ENCODE measurements at regions not wholly inside any gene's neighbourhood (a gene's known extent, or its start where the extent isn't known, plus 50 kb on each side); places are given as distances from the start of the nearest gene placed in this dataset.
"Not testable (repeated sequence)": the region's sequence is repeated elsewhere in the genome, so short reads cannot be mapped to it uniquely, and the experiment has no call there.

DNA sequence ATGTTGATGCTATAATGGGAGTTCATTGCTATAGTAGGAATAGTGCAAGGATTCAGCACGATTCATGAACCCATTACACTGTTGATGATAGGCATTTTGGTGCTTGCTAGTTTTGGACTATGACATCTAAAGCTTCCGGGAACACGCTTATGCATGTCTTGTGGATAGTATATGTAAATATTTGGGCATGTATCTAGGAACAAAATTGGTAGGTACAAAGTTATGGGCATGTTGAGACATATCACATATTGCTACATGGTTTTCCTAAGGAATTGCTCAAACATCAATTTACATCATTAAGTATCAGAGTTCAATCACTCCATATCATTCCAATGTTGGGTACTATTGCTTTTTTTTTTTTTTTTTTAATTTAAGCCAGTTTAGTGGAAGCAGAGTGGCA lies 1103.2 kb downstream of the TBC1D22A start:
- Histone ChIP-seq H3K4me3 (ENCODE audit: insufficient read depth, low read length, poor library complexity, severe bottlenecking) (no peak overlapping the region), H3K9me2 (replicated peaks; ENCODE audit: insufficient read depth, low read length) (no peaks in the 10 kb centered on the region), H3K9me3 (ENCODE audit: insufficient read depth, low read length) (peaks cover 7% of the 10 kb centered on the region; the same call in 1 of the 2 replicates), H3K79me2 (ENCODE audit: insufficient read depth, low read length) (no peaks in the 10 kb centered on the region), H2AFZ (ENCODE audit: low read depth, low read length, severe bottlenecking) (no peak overlapping the region), H3K27ac (ENCODE audit: low read depth, low read length) (no peak overlapping the region), H3K9ac (ENCODE audit: low read length) (no peak overlapping the region), H3K36me3 (ENCODE audit: low read length) (peaks cover 8% of the 10 kb centered on the region; the same call in 1 of the 2 replicates), H3K27me3 (ENCODE audit: low read length) (no peaks in the 10 kb centered on the region), H3F3A (ENCODE audit: insufficient read depth) (no peaks in the 10 kb centered on the region), H3K4me2 (ENCODE audit: low read depth, low read length, poor library complexity, severe bottlenecking) (no peak overlapping the region), H4K20me1 (ENCODE audit: low read depth, low read length) (no peaks in the 10 kb centered on the region)
- TF ChIP-seq, protein P1, sequence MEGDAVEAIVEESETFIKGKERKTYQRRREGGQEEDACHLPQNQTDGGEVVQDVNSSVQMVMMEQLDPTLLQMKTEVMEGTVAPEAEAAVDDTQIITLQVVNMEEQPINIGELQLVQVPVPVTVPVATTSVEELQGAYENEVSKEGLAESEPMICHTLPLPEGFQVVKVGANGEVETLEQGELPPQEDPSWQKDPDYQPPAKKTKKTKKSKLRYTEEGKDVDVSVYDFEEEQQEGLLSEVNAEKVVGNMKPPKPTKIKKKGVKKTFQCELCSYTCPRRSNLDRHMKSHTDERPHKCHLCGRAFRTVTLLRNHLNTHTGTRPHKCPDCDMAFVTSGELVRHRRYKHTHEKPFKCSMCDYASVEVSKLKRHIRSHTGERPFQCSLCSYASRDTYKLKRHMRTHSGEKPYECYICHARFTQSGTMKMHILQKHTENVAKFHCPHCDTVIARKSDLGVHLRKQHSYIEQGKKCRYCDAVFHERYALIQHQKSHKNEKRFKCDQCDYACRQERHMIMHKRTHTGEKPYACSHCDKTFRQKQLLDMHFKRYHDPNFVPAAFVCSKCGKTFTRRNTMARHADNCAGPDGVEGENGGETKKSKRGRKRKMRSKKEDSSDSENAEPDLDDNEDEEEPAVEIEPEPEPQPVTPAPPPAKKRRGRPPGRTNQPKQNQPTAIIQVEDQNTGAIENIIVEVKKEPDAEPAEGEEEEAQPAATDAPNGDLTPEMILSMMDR (IDR thresholded peaks at IDR 0.05; ENCODE audit: insufficient read depth, low read length, poor library complexity, severe bottlenecking), result no peak
- TF ChIP-seq EZH2phosphoT487 (conservative IDR thresholded peaks at IDR 0.05; ENCODE audit: low read length), result no peak

DNA sequence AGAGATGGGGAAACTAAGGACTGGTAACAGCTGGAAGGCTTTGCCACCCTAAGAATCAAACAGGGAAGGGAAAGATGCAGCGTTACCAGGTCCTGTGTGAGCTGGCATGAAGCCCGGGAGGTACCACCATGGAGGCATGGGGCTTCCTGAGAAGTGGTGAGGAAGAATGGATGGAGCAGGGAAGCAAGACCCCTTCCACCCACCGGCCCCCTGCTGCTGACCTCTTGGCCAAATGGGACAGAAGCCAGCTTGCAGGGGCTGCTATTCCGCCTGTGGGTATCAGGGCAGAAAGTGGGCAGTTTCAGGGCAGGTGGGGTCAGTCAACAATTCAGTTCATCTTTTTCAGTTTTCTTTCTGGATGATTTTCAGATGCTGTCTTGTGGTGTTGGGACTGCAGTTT lies 1099.9 kb downstream of the TBC1D22A start:
- Histone ChIP-seq H3K4me3 (ENCODE audit: insufficient read depth, low read length, poor library complexity, severe bottlenecking) (no peak overlapping the region), H4K20me1 (ENCODE audit: low read depth, low read length) (no peaks in the 10 kb centered on the region), H3K27me3 (ENCODE audit: low read length) (no peaks in the 10 kb centered on the region), H3K79me2 (ENCODE audit: insufficient read depth, low read length) (no peaks in the 10 kb centered on the region), H3K27ac (ENCODE audit: low read depth, low read length) (no peak overlapping the region), H3K4me2 (ENCODE audit: low read depth, low read length, poor library complexity, severe bottlenecking) (no peak overlapping the region), H2AFZ (ENCODE audit: low read depth, low read length, severe bottlenecking) (no peak overlapping the region), H3F3A (ENCODE audit: insufficient read depth) (no peaks in the 10 kb centered on the region), H3K36me3 (ENCODE audit: low read length) (no peaks in the 10 kb centered on the region), H3K9ac (ENCODE audit: low read length) (no peak overlapping the region), H3K9me2 (replicated peaks; ENCODE audit: insufficient read depth, low read length) (no peaks in the 10 kb centered on the region), H3K9me3 (ENCODE audit: insufficient read depth, low read length) (no peaks in the 10 kb centered on the region)
- TF ChIP-seq, protein P1 (IDR thresholded peaks at IDR 0.05; ENCODE audit: insufficient read depth, low read length, poor library complexity, severe bottlenecking), result no peak
- no peak for TF ChIP-seq EZH2phosphoT487 (conservative IDR thresholded peaks at IDR 0.05; ENCODE audit: low read length)

DNA sequence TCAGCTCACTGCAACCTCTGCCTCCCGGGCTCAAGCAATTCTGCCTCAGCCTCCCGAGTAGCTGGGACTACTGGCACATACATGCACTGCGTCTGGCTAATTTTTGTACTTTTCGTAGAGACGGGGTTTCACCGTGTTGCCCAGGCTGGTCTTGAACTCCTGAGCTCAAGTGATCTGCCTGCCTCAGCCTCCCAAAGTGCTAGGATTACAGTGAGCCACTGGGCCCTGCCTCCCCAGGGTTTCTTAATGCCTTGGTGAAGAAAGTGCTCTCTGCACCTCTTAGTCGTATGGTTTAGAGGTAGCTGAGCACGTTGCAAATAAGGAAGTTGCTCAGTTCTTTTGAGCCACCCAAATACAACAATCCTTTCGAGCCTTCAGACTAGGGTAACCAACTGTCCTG lies 1098.5 kb downstream of the TBC1D22A start:
- H2AFZ ChIP-seq (ENCODE audit: low read depth, low read length, severe bottlenecking); H3K4me3 ChIP-seq (ENCODE audit: insufficient read depth, low read length, poor library complexity, severe bottlenecking); H3K36me3 ChIP-seq (ENCODE audit: low read length); H3K79me2 ChIP-seq (ENCODE audit: insufficient read depth, low read length); H3K9me3 ChIP-seq (ENCODE audit: insufficient read depth, low read length); H3K4me2 ChIP-seq (ENCODE audit: low read depth, low read length, poor library complexity, severe bottlenecking); H3K27ac ChIP-seq (ENCODE audit: low read depth, low read length); H3F3A ChIP-seq (ENCODE audit: insufficient read depth); H3K9ac ChIP-seq (ENCODE audit: low read length); H4K20me1 ChIP-seq (ENCODE audit: low read depth, low read length); H3K9me2 ChIP-seq (replicated peaks; ENCODE audit: insufficient read depth, low read length); H3K27me3 ChIP-seq (ENCODE audit: low read length): not testable (repeated sequence)

DNA sequence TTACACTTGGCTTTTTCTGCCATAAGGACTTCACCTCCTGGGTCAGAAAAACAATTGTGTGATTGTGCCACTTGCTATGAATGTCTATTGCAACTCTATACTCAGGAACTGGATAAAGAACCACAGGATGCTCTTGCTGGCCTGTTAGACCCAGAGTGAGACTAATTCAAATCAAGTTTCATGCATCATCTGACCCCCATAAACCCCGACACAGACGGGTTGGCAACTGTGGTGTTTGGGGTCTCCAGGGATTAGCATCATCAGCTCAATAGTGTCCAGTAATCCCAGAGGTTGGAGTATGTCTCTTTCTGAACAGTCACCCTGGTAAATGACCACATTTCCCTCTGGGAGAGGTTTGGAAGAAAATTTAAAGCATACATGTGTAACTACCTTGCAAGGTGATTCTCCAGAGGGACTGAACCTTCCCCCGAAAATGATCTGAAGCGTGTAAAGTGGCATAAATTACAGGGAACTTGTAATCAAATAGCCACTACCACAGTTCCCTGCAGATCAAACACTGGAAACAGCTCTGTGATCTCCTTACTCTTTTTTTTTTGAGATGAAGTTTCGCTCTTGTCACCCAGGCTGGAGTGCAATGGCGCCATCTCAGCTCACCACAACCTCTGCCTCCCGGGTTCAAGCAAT lies 1097.6 kb downstream of the TBC1D22A start:
- Histone ChIP-seq H3K4me2 (ENCODE audit: low read depth, low read length, poor library complexity, severe bottlenecking) (no peak overlapping the region), H3K9me2 (replicated peaks; ENCODE audit: insufficient read depth, low read length) (no peaks in the 10 kb centered on the region), H3K36me3 (ENCODE audit: low read length) (no peaks in the 10 kb centered on the region), H3K9ac (ENCODE audit: low read length) (no peak overlapping the region), H3K4me3 (ENCODE audit: insufficient read depth, low read length, poor library complexity, severe bottlenecking) (no peak overlapping the region), H3K79me2 (ENCODE audit: insufficient read depth, low read length) (no peaks in the 10 kb centered on the region), H4K20me1 (ENCODE audit: low read depth, low read length) (no peaks in the 10 kb centered on the region), H3K9me3 (ENCODE audit: insufficient read depth, low read length) (no peaks in the 10 kb centered on the region), H3K27me3 (ENCODE audit: low read length) (no peaks in the 10 kb centered on the region), H2AFZ (ENCODE audit: low read depth, low read length, severe bottlenecking) (no peak overlapping the region), H3F3A (ENCODE audit: insufficient read depth) (no peaks in the 10 kb centered on the region), H3K27ac (ENCODE audit: low read depth, low read length) (no peak overlapping the region)
- no peak for TF ChIP-seq EZH2phosphoT487 (conservative IDR thresholded peaks at IDR 0.05; ENCODE audit: low read length)
- TF ChIP-seq, protein P1 (IDR thresholded peaks at IDR 0.05; ENCODE audit: insufficient read depth, low read length, poor library complexity, severe bottlenecking), result no peak
